ENCODE measurements at regions not wholly inside any gene's neighbourhood (a gene's known extent, or its start where the extent isn't known, plus 50 kb on each side); places are given as distances from the start of the nearest gene placed in this dataset.

- Histone ChIP-seq H3K27ac (ENCODE audit: low read length) (no peak overlapping the region), H3K27me3 (ENCODE audit: low read depth, low read length) (no peaks in the 10 kb centered on the region), H4K20me1 (ENCODE audit: insufficient read depth, low read length) (no peaks in the 10 kb centered on the region), H2AFZ (ENCODE audit: low read depth, low read length) (no peak overlapping the region), H3K4me2 (ENCODE audit: low read length) (no peak overlapping the region), H3K9ac (ENCODE audit: low read length) (no peak overlapping the region), H3K79me2 (ENCODE audit: low read length) (no peaks in the 10 kb centered on the region), H3K36me3 (replicated peaks; ENCODE audit: low read depth, low read length) (peaks cover 3% of the 10 kb centered on the region), H3K4me1 (ENCODE audit: low read length) (no peaks in the 10 kb centered on the region), H3K9me3 (ENCODE audit: insufficient read depth, low read length) (no peaks in the 10 kb centered on the region), H3K4me3 (ENCODE audit: low read length) (no peak overlapping the region)
- no peak for TF ChIP-seq EZH2phosphoT487 (IDR thresholded peaks at IDR 0.05; ENCODE audit: low read depth)
- no peak for TF ChIP-seq CTCF (IDR thresholded peaks at IDR 0.05; ENCODE audit: low read depth, low read length)
Observed at GRCh38 chr2:33835911-33836310, 236.8 kb upstream of the FAM98A start.

GRCh38 chr2:33822964-33823363 lies 223.9 kb upstream of the FAM98A start:
- Histone ChIP-seq H3K9me3 (ENCODE audit: insufficient read depth, low read length) (no peaks in the 10 kb centered on the region), H3K4me1 (ENCODE audit: low read length) (no peaks in the 10 kb centered on the region), H3K4me3 (ENCODE audit: low read length) (no peak overlapping the region), H3K4me2 (ENCODE audit: low read length) (no peak overlapping the region), H3K79me2 (ENCODE audit: low read length) (no peaks in the 10 kb centered on the region), H4K20me1 (ENCODE audit: insufficient read depth, low read length) (no peaks in the 10 kb centered on the region), H3K27me3 (ENCODE audit: low read depth, low read length) (no peaks in the 10 kb centered on the region), H3K27ac (ENCODE audit: low read length) (no peak overlapping the region), H2AFZ (ENCODE audit: low read depth, low read length) (no peak overlapping the region), H3K36me3 (replicated peaks; ENCODE audit: low read depth, low read length) (no peaks in the 10 kb centered on the region), H3K9ac (ENCODE audit: low read length) (no peak overlapping the region)
- TF ChIP-seq CTCF (IDR thresholded peaks at IDR 0.05; ENCODE audit: low read depth, low read length), result no peak
- no peak for TF ChIP-seq EZH2phosphoT487 (IDR thresholded peaks at IDR 0.05; ENCODE audit: low read depth)

- no peak overlapping the region for H3K4me3 ChIP-seq (ENCODE audit: low read length)
- no peak overlapping the region for H2AFZ ChIP-seq (ENCODE audit: low read depth, low read length)
- H3K36me3 ChIP-seq (replicated peaks; ENCODE audit: low read depth, low read length), result no peaks in the 10 kb centered on the region
- no peak overlapping the region for H3K9ac ChIP-seq (ENCODE audit: low read length)
- no peaks in the 10 kb centered on the region for H3K27me3 ChIP-seq (ENCODE audit: low read depth, low read length)
- no peaks in the 10 kb centered on the region for H3K9me3 ChIP-seq (ENCODE audit: insufficient read depth, low read length)
- H4K20me1 ChIP-seq (ENCODE audit: insufficient read depth, low read length), result no peaks in the 10 kb centered on the region
- no peaks in the 10 kb centered on the region for H3K79me2 ChIP-seq (ENCODE audit: low read length)
- H3K4me1 ChIP-seq (ENCODE audit: low read length), result peaks cover 11% of the 10 kb centered on the region
- no peak overlapping the region for H3K4me2 ChIP-seq (ENCODE audit: low read length)
- no peak overlapping the region for H3K27ac ChIP-seq (ENCODE audit: low read length)
- TF ChIP-seq EZH2phosphoT487 (IDR thresholded peaks at IDR 0.05; ENCODE audit: low read depth) (no peak), CTCF (IDR thresholded peaks at IDR 0.05; ENCODE audit: low read depth, low read length) (no peak)
Observed at GRCh38 chr2:33812707-33813106, 213.6 kb upstream of the FAM98A start.

- Histone ChIP-seq H2AFZ (ENCODE audit: low read depth, low read length) (no peak overlapping the region), H3K9me3 (ENCODE audit: insufficient read depth, low read length) (no peaks in the 10 kb centered on the region), H3K27ac (ENCODE audit: low read length) (no peak overlapping the region), H3K9ac (ENCODE audit: low read length) (no peak overlapping the region), H3K79me2 (ENCODE audit: low read length) (no peaks in the 10 kb centered on the region), H3K4me2 (ENCODE audit: low read length) (no peak overlapping the region), H3K36me3 (replicated peaks; ENCODE audit: low read depth, low read length) (no peaks in the 10 kb centered on the region), H4K20me1 (ENCODE audit: insufficient read depth, low read length) (no peaks in the 10 kb centered on the region), H3K27me3 (ENCODE audit: low read depth, low read length) (no peaks in the 10 kb centered on the region), H3K4me3 (ENCODE audit: low read length) (no peak overlapping the region), H3K4me1 (ENCODE audit: low read length) (peaks cover 21% of the 10 kb centered on the region)
- TF ChIP-seq EZH2phosphoT487 (IDR thresholded peaks at IDR 0.05; ENCODE audit: low read depth) (no peak), CTCF (IDR thresholded peaks at IDR 0.05; ENCODE audit: low read depth, low read length) (no peak)
Observed at GRCh38 chr2:33810046-33810835, 211.1 kb upstream of the FAM98A start.

Data from OCI-LY3 (cell line).